ENCODE measurements at regions not wholly inside any gene's neighbourhood (a gene's known extent, or its start where the extent isn't known, plus 50 kb on each side); places are given as distances from the start of the nearest gene placed in this dataset.

DNA sequence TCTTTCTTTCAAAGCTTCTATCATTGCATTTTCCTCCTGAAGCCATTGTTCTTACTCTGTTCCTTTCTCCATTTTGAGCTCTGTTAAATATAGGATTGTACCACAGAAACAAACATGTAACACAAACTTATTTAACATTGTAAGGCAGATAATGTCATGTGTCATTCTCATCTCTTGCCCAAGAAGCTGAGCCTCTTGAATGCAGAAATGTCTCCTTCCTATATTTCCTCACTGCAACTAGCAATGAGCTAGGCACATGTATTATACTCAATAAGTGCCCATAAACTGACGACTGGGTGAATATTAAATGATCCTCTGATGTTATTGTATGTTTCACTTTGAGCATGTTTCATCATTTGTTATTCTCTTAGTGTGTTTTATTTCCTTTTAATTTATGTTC lies 56.7 kb upstream of the SLC7A11 start:
- no peaks in the 10 kb centered on the region for H3K9me2 ChIP-seq (replicated peaks; ENCODE audit: low read length)
- no peaks in the 10 kb centered on the region for H3K4me1 ChIP-seq (ENCODE audit: insufficient read depth, low read length)
- no peak for TF ChIP-seq EZH2phosphoT487 (IDR thresholded peaks at IDR 0.05; ENCODE audit: borderline replicate concordance, low read length)
- no peak for TF ChIP-seq EZH2 (IDR thresholded peaks at IDR 0.05; ENCODE audit: low read length, unreplicated experiment)
- TF ChIP-seq, protein P1, sequence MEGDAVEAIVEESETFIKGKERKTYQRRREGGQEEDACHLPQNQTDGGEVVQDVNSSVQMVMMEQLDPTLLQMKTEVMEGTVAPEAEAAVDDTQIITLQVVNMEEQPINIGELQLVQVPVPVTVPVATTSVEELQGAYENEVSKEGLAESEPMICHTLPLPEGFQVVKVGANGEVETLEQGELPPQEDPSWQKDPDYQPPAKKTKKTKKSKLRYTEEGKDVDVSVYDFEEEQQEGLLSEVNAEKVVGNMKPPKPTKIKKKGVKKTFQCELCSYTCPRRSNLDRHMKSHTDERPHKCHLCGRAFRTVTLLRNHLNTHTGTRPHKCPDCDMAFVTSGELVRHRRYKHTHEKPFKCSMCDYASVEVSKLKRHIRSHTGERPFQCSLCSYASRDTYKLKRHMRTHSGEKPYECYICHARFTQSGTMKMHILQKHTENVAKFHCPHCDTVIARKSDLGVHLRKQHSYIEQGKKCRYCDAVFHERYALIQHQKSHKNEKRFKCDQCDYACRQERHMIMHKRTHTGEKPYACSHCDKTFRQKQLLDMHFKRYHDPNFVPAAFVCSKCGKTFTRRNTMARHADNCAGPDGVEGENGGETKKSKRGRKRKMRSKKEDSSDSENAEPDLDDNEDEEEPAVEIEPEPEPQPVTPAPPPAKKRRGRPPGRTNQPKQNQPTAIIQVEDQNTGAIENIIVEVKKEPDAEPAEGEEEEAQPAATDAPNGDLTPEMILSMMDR (conservative IDR thresholded peaks at IDR 0.05; ENCODE audit: low read depth, low read length) = no peak
- ChIA-PET CTCF (no interaction called here), POLR2A (ENCODE audit: unreplicated experiment) (no interaction called here)
- H3F3A ChIP-seq (ENCODE audit: low read length, unreplicated experiment) = no peaks in the 10 kb centered on the region
- H3K27me3 ChIP-seq (ENCODE audit: low read length) = no peaks in the 10 kb centered on the region
- DNase-seq = no peak
- intact Hi-C loops (cut with micrococcal nuclease) = no loop called here
- no TSS peak for BruUV-seq (replicated peaks)
- H4K20me1 ChIP-seq (ENCODE audit: low read length) = no peaks in the 10 kb centered on the region
- no peak overlapping the region for H3K27ac ChIP-seq (ENCODE audit: low read length)
- ATAC-seq = no peak
- no peaks in the 10 kb centered on the region for H3K9me3 ChIP-seq (ENCODE audit: low read length)
- no peaks in the 10 kb centered on the region for H3K36me3 ChIP-seq (ENCODE audit: low read depth, low read length)
- no peak overlapping the region for H3K9ac ChIP-seq (ENCODE audit: low read length)
- H3K4me3 ChIP-seq (ENCODE audit: low read length) = no peak overlapping the region
- H3K4me2 ChIP-seq (ENCODE audit: low read length) = no peak overlapping the region
- H3K79me2 ChIP-seq (ENCODE audit: low read length) = no peaks in the 10 kb centered on the region
- H2AFZ ChIP-seq (ENCODE audit: low read length) = no peak overlapping the region

DNA sequence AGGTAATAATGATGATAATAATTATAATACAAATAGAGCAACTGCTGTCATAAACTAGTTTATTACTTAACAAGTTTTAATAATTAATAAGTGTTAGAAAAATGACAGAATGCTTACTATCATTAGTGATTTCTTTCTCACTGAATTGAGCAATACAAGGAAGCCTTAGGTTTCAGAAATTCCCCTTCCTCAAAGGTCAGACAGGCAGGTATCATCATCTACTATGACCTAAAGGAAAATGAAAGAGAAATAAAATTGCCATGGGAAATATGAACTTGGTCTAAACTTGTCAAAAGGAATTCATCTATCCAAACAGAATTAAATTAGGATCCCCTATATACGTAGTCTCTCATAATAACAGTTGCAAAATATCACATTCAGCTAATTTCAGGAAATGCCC lies 56.3 kb upstream of the SLC7A11 start:
- CTCF ChIA-PET = no interaction called here
- ATAC-seq (no peak), DNase-seq (no peak)
- Histone ChIP-seq H4K20me1 (ENCODE audit: low read length) (no peaks in the 10 kb centered on the region), H3K9ac (ENCODE audit: low read length) (no peak overlapping the region), H3K27ac (ENCODE audit: low read length) (no peak overlapping the region), H3K4me2 (ENCODE audit: low read length) (no peak overlapping the region), H3K9me3 (ENCODE audit: low read length) (no peaks in the 10 kb centered on the region), H3F3A (ENCODE audit: low read length, unreplicated experiment) (no peaks in the 10 kb centered on the region), H3K27me3 (ENCODE audit: low read length) (no peaks in the 10 kb centered on the region), H3K4me1 (ENCODE audit: insufficient read depth, low read length) (no peaks in the 10 kb centered on the region), H2AFZ (ENCODE audit: low read length) (no peak overlapping the region), H3K9me2 (replicated peaks; ENCODE audit: low read length) (no peaks in the 10 kb centered on the region), H3K79me2 (ENCODE audit: low read length) (no peaks in the 10 kb centered on the region), H3K36me3 (ENCODE audit: low read depth, low read length) (no peaks in the 10 kb centered on the region), H3K4me3 (ENCODE audit: low read length) (no peak overlapping the region)
- TF ChIP-seq, protein P1 (conservative IDR thresholded peaks at IDR 0.05; ENCODE audit: low read depth, low read length) = no peak
- no peak for TF ChIP-seq EZH2 (IDR thresholded peaks at IDR 0.05; ENCODE audit: low read length, unreplicated experiment)
- TF ChIP-seq EZH2phosphoT487 (IDR thresholded peaks at IDR 0.05; ENCODE audit: borderline replicate concordance, low read length) = no peak
- BruUV-seq (replicated peaks) = no TSS peak
- POLR2A ChIA-PET (ENCODE audit: unreplicated experiment) = no interaction called here
- intact Hi-C loops (cut with micrococcal nuclease) = no loop called here

DNA sequence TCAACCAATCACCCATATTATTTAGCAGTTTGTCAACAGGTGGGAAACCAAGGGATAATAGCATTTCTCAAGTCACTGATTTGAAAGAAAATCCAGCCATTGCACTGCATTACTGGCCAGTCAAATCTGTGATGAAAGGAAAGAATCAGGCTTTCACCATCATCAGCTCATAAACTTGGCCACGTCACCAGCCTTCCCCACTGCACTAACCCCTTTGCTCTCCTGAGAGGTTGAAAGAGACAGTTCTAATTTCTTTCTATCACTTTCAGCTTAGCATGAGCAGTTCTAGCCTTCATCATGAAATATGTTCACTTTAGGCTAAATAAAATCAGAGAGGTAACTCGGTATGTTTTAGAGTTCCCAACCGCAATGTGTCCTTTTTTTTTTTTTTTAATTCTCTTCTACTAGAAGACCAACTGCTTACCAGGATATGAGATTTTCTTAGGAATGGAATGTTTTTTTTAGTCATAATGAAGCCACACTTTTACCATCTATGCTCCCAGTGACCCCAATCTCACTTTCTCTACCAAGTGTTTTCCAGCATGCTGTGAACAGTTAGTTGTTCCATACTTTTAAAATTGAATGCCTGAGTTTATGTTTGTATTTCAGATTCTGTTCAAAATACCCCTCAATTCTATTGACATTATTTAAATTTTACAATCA lies 55.7 kb upstream of the SLC7A11 start:
- H3K4me1 ChIP-seq (ENCODE audit: insufficient read depth, low read length) = no peaks in the 10 kb centered on the region
- H3K4me3 ChIP-seq (ENCODE audit: low read length) = no peak overlapping the region
- TF ChIP-seq EZH2phosphoT487 (IDR thresholded peaks at IDR 0.05; ENCODE audit: borderline replicate concordance, low read length) = no peak
- TF ChIP-seq EZH2 (IDR thresholded peaks at IDR 0.05; ENCODE audit: low read length, unreplicated experiment) = no peak
- TF ChIP-seq, protein P1 (conservative IDR thresholded peaks at IDR 0.05; ENCODE audit: low read depth, low read length) = no peak
- ATAC-seq = no peak
- no peak overlapping the region for H3K27ac ChIP-seq (ENCODE audit: low read length)
- no peaks in the 10 kb centered on the region for H3K36me3 ChIP-seq (ENCODE audit: low read depth, low read length)
- H3K4me2 ChIP-seq (ENCODE audit: low read length) = no peak overlapping the region
- H2AFZ ChIP-seq (ENCODE audit: low read length) = no peak overlapping the region
- BruUV-seq (replicated peaks) = no TSS peak
- H3K9me2 ChIP-seq (replicated peaks; ENCODE audit: low read length) = no peaks in the 10 kb centered on the region
- H4K20me1 ChIP-seq (ENCODE audit: low read length) = no peaks in the 10 kb centered on the region
- intact Hi-C loops (cut with micrococcal nuclease) = no loop called here
- no peaks in the 10 kb centered on the region for H3K27me3 ChIP-seq (ENCODE audit: low read length)
- no peak for DNase-seq
- no peak overlapping the region for H3K9ac ChIP-seq (ENCODE audit: low read length)
- H3K79me2 ChIP-seq (ENCODE audit: low read length) = no peaks in the 10 kb centered on the region
- CTCF ChIA-PET = no interaction called here
- no peaks in the 10 kb centered on the region for H3K9me3 ChIP-seq (ENCODE audit: low read length)
- H3F3A ChIP-seq (ENCODE audit: low read length, unreplicated experiment) = no peaks in the 10 kb centered on the region
- POLR2A ChIA-PET (ENCODE audit: unreplicated experiment) = no interaction called here

Measured in PC-3 (cell line).